ENCODE measurements at regions not wholly inside any gene's neighbourhood (a gene's known extent, or its start where the extent isn't known, plus 50 kb on each side); places are given as distances from the start of the nearest gene placed in this dataset.
A peak's percentile ranks its signal among the peaks of the same experiment; 100 is the strongest.
"Not testable (repeated sequence)": the region's sequence is repeated elsewhere in the genome, so short reads cannot be mapped to it uniquely, and the experiment has no call there.

DNA sequence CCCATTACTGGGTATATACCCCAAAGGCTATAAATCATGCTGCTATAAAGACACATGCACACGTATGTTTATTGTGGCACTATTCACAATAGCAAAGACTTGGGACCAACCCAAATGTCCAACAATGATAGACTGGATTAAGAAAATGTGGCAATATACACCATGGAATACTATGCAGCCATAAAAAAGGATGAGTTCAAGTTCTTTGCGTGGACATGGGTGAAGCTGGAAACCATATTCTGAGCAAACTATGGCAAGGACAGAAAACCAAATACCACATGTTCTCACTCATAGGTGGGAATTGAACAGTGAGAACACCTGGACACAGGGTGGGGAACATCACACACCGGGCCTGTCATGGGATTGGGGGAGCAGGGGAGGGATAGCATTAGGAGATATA is 54.4 kb upstream of the MUCL1 start:
- DNase-seq, result not testable (repeated sequence)

GRCh38 chr12:54798651-54799050 is 55.7 kb upstream of the MUCL1 start:
- DNase-seq, result no peak

DNA sequence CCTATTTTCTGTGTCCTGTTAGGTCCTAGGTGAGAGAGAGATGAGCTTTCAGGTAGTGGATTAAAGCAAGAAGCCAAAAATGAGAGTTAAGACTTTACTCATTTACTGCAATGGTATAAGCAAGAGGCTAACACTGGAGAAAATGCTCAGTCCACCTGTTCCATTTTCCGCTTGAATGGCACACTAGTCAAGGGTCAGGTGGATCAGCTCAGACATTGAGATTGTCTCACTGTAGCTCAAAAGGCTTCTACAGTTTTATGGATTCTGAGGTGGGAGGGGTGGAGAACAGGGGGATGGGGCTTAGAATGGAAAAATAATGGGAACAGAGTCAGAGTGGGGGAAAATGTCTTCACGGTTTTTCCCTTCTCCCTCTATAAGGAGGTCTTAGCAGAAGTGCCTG is 57.3 kb upstream of the MUCL1 start:
- DNase-seq, result no peak

DNA sequence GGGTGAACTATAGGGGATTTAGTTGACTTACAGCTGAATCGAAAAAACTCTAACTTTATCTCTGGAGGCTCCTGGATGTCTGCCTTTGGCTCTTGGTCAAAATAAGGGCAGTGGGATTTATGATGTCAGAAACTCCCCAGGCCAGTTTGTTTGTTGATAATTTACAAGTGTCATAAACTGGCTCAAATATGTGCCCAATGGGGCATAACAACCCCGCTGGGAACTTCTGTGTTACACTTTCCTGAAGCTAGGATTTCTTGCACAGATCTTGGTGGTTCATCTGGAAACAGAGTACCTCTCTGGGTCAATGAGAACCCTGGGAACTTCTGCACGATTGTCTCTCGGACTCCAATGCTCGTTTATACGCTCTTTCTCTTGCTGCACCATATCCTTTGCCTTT is 58.7 kb upstream of the MUCL1 start:
- no peak for DNase-seq

DNA sequence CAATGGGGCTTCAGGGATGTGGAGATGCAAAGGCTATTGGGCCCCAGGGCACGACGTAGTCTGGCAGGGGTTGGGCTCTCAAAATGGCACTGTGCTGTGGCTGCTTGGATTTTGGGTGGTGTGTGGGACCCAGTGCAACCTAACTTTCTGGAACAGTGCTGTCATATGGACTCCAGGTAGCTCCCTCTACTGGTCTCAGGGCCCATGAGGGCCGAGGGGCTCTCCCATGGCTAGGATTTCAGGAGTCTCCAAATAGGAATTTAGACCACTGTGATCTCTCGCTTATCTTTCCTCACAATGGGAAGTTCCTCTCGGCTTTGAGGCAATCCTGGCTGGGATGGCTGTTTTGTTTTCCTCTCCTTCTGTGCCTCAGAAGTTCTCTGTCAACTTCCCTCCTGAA is 68.2 kb upstream of the MUCL1 start:
- no peak for DNase-seq

GRCh38 chr12:54784115-54784514 is 70.2 kb upstream of the MUCL1 start:
- no peak for DNase-seq

DNA sequence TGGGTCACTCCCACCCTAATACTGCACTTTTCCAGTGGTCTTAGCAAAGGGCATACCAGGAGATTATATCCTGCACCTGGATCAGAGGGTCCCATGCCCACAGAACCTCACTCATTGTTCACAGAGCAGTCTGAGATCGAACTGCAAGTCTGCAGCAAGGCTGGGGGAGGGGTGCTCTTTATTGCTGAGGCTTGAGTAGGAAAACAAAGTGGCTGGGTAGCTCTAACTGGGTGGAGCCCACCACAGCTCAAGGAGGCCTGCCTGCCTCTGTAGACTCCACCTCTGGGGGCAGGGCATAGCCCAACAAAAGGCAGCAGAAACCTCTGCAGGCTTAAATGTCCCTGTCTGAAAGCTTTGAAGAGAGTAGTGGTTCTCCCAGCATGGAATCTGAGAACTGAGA is 77.3 kb upstream of the MUCL1 start:
- peak; percentile 30 for DNase-seq

DNA sequence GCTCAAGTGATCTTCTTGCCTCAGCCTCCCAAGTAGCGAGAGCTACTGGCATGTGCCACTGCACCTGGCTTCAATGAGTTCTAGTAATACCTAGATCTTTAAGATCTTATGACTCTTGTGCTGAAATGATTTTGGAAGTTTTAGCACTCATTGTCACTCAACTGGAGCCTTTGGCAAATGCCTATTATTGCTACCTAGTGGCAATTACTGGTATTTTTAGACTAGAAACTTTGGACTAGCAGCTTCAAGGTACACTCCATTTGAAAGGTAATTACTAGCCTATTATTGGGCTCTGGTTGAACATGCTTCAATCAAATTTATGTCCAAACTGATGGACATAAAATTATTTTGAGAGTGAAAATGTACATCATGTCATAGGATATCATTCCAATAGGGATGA is 80.7 kb upstream of the MUCL1 start:
- DNase-seq, result no peak

DNA sequence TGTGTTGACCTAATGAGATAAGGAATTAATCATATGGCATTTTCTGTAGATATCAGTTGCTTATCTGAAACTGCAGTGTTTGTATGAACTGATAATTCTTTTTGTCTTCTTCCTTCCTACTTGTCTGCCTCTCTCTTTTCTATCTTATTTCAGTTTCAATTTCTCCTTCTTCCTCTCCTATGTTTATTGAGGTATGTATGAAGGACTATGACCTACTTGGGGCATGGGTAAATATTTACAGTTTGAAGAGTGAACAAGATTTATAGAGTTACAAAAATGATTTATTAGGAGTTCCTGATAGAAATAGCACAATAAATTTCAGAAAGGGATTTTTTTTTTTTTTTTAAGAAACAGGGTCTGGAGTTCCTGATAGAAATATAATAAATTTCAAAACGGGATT is 88.7 kb upstream of the MUCL1 start:
- DNase-seq, result no peak

- DNase-seq, result no peak
Measured at GRCh38 chr12:54762390-54762789, 91.9 kb upstream of the MUCL1 start.

DNA sequence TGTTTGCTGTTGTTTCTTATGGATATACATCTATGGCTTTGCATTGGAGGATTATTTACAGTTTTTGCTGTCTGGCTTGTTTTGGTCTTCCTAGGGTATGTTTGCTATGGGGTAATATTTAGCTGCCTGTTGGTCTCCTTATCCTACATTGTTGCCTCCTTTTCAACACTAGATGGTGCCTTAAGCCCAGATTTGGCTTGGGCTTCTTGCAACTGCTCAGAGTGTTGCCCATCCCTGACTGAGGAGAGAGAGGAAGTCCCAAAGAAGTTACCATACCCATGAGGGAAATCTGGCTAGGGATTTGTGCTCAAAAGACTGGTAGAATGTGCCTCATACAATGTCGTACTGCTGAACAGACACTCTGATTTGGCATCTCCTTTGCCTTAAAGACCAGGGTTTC is 94.6 kb upstream of the MUCL1 start:
- DNase-seq, result peak; percentile 24

GRCh38 chr12:54751493-54751892 is 102.8 kb upstream of the MUCL1 start:
- DNase-seq, result no peak

GRCh38 chr12:54749191-54749818 is 101.1 kb upstream of the DCD start:
- peak; percentile 60 for DNase-seq

GRCh38 chr12:54744590-54744989 is 96.4 kb upstream of the DCD start:
- DNase-seq, result no peak

- no peak for DNase-seq
Measured at GRCh38 chr12:54740882-54741281, 92.7 kb upstream of the DCD start.

GRCh38 chr12:54736549-54736948 is 88.4 kb upstream of the DCD start:
- no peak for DNase-seq

- DNase-seq, result no peak
Measured at GRCh38 chr12:54734196-54734950, 86.2 kb upstream of the DCD start.

DNA sequence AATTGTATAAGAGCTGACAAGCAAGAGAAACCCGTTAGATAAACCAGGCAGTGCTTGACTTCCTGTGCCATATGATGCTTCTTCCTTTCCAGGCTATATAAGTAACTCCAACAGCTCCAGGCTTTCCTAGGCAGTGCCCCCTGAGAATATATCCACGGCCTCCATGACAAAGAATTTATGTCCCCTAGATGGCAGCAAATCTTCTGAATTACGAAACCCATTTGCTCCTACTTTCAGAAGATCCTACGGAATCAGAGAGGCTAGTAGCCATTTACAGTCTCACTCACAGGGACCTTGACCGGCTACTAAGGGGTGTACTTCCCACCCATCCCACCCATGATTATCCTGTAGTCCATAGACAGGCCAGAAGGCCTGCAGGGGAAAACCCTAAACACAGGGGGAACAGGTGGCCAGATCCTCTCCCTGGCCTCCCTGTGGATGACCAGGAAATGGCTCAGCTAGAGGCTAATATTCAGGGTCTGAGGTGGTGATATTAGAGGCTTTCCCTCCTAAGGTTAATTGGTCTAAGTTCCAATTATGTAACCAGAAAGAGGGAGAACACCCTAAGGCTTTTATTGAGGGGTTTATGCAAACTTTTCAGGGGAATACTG is 77.2 kb upstream of the DCD start:
- DNase-seq, result no peak

GRCh38 chr12:54723379-54724256 is 75.5 kb upstream of the DCD start:
- peak; percentile 24 for DNase-seq

GRCh38 chr12:54721312-54721711 is 73.1 kb upstream of the DCD start:
- DNase-seq, result no peak

DNA sequence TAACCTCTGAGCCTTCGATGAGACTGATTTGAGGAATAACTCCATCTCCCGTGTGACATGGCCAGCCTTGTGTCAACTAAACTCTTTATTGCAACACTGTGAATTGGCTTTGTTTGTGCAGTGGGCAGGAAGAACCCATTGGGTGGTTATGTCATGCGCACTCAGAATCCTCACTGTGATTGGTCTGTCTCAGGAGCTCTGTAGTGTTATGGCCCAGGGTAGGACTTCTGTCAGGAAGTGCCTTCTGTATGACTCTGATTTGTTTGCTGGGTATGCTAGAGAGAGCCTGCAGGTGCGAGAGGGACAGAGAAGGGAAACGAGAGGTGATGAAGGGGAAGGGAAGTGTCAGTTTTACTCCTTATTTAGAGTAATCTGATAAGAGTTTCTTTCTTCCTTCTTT is 71.5 kb upstream of the DCD start:
- DNase-seq, result no peak

DNA sequence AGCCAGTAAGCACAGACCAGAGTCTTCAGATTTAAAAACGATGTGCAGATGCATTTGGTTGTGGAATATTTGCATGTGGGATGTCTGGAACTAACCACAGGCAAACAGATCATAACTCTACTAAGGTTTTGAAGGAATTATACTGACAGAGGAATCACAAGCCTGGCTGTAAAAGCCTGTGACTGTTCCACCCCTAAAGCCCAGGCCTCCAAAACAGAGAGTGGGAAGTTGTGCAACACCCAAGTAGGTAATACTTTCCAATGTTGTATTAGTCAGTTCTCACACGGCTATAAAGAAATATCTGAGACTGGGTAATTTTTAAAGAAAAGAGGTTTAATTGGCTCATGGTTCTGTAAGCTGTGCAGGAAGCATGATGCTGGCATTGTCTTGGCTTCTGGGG is 68.1 kb upstream of the DCD start:
- no peak for DNase-seq

GRCh38 chr12:54713876-54714275 is 65.7 kb upstream of the DCD start:
- not testable (repeated sequence) for DNase-seq

Measured in CD4-positive, alpha-beta T cell treated with Interleukin-6 for 4 hours (primary cell).